ENCODE measurements at regions not wholly inside any gene's neighbourhood (a gene's known extent, or its start where the extent isn't known, plus 50 kb on each side); places are given as distances from the start of the nearest gene placed in this dataset.

DNA sequence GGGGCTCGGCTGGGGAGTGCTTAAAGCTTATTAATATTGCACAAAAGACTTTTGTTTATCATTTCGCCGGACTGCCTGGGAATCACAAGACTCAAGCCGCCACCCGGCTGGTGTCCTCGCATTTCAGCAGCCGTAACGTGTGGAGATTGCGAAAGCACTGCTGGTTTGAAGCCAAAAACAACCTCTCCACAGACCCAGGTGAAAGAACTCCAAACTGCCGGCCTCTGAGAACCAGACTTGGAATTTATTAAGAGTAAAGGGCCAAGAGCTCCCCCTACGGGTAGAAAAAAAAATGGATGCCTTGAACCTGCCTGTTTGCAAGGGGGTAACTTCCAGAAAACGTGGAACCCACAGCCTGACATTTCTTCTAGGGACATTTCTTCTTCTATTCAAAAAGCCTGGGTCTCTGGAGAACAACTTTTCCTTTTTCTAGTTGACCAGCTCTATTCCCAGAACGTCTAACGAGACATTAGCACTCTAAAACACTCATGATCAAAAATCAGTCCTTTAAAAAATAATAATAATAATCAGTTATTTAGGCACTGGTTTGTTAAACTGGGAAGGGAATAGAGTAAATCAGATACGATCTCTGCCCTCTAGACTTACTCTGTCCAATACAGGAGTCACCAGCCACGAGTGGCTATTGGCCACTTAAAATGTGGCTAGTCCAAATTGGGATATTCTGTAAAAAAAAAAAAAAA, 216.3 kb downstream of the C1D start:
- H3K27me3 ChIP-seq: no peaks in the 10 kb centered on the region
- TF ChIP-seq, protein P1, sequence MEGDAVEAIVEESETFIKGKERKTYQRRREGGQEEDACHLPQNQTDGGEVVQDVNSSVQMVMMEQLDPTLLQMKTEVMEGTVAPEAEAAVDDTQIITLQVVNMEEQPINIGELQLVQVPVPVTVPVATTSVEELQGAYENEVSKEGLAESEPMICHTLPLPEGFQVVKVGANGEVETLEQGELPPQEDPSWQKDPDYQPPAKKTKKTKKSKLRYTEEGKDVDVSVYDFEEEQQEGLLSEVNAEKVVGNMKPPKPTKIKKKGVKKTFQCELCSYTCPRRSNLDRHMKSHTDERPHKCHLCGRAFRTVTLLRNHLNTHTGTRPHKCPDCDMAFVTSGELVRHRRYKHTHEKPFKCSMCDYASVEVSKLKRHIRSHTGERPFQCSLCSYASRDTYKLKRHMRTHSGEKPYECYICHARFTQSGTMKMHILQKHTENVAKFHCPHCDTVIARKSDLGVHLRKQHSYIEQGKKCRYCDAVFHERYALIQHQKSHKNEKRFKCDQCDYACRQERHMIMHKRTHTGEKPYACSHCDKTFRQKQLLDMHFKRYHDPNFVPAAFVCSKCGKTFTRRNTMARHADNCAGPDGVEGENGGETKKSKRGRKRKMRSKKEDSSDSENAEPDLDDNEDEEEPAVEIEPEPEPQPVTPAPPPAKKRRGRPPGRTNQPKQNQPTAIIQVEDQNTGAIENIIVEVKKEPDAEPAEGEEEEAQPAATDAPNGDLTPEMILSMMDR (IDR thresholded peaks at IDR 0.05 in 4 of 5, conservative IDR thresholded peaks at IDR 0.05 in 1 of 5): peak; percentile 59 to 78 (median 62)
- no peak for TF ChIP-seq POLR2A (IDR thresholded peaks at IDR 0.05)
- DNase-seq (peak; percentile 64 to 82), ATAC-seq (peak; percentile 90 to 98)
- peaks cover 6 to 7% of the 10 kb centered on the region in 2 donors for H3K4me1 ChIP-seq
- H3K27ac ChIP-seq: no peak overlapping the region
- H3K9me3 ChIP-seq: no peaks in the 10 kb centered on the region
- H3K4me3 ChIP-seq: peak overlapping the region; percentile 8 to 28 (median 14)
- H3K36me3 ChIP-seq: no peaks in the 10 kb centered on the region
- intact Hi-C loops (cut with DNase I; ENCODE audit: low total_unique reads) (loop anchor here (1.0 to 10.0 kb wide), 6 partner anchors 172 to 1822 kb away; no protein-coding TSS in a partner anchor), in situ Hi-C loops (cut with MboI; ENCODE audit: low sequenced_read_pairs in 4 of 4) (loop anchor here in 3 of 4 donors (5.0 to 25.0 kb wide), 3 partner anchors 1259 to 1419 kb away; partner anchors contain the start of gene MEIS1 (in 2 of the 3))

- intact Hi-C loops (cut with DNase I; ENCODE audit: low total_unique reads): loop anchor here (10.0 kb wide), 4 partner anchors 174 to 1824 kb away; no protein-coding TSS in a partner anchor
- no peaks in the 10 kb centered on the region for H3K9me3 ChIP-seq
- no peaks in the 10 kb centered on the region for H3K27me3 ChIP-seq
- TF ChIP-seq, protein P1 (IDR thresholded peaks at IDR 0.05 in 4 of 5, conservative IDR thresholded peaks at IDR 0.05 in 1 of 5): no peak
- no peak for TF ChIP-seq POLR2A (IDR thresholded peaks at IDR 0.05)
- no peaks in the 10 kb centered on the region for H3K36me3 ChIP-seq
- no peak overlapping the region for H3K4me3 ChIP-seq
- peaks cover 6 to 7% of the 10 kb centered on the region in 2 donors for H3K4me1 ChIP-seq
- ATAC-seq (no peak), DNase-seq (no peak)
- in situ Hi-C loops (cut with MboI; ENCODE audit: low sequenced_read_pairs in 4 of 4): loop anchor here in 3 of 4 donors (5.0 to 25.0 kb wide), 3 partner anchors 1261 to 1421 kb away; partner anchors contain the start of gene MEIS1 (in 2 of the 3)
- H3K27ac ChIP-seq: no peak overlapping the region
Observed at GRCh38 chr2:67848551-67849285, 214.1 kb downstream of the C1D start.

- in situ Hi-C loops (cut with MboI; ENCODE audit: low sequenced_read_pairs in 4 of 4) (no loop called here), intact Hi-C loops (cut with DNase I; ENCODE audit: low total_unique reads) (no loop called here)
- no peaks in the 10 kb centered on the region for H3K9me3 ChIP-seq
- no peak overlapping the region for H3K4me3 ChIP-seq
- no peak overlapping the region for H3K27ac ChIP-seq
- no peak for DNase-seq
- H3K27me3 ChIP-seq: no peaks in the 10 kb centered on the region
- H3K36me3 ChIP-seq: no peaks in the 10 kb centered on the region
- TF ChIP-seq POLR2A (IDR thresholded peaks at IDR 0.05): no peak
- TF ChIP-seq, protein P1 (IDR thresholded peaks at IDR 0.05 in 4 of 5, conservative IDR thresholded peaks at IDR 0.05 in 1 of 5): no peak
- no peak for ATAC-seq
- peaks cover 1 to 5% of the 10 kb centered on the region in 2 donors for H3K4me1 ChIP-seq
Observed at GRCh38 chr2:67851016-67851415, 211.8 kb downstream of the C1D start.

DNA sequence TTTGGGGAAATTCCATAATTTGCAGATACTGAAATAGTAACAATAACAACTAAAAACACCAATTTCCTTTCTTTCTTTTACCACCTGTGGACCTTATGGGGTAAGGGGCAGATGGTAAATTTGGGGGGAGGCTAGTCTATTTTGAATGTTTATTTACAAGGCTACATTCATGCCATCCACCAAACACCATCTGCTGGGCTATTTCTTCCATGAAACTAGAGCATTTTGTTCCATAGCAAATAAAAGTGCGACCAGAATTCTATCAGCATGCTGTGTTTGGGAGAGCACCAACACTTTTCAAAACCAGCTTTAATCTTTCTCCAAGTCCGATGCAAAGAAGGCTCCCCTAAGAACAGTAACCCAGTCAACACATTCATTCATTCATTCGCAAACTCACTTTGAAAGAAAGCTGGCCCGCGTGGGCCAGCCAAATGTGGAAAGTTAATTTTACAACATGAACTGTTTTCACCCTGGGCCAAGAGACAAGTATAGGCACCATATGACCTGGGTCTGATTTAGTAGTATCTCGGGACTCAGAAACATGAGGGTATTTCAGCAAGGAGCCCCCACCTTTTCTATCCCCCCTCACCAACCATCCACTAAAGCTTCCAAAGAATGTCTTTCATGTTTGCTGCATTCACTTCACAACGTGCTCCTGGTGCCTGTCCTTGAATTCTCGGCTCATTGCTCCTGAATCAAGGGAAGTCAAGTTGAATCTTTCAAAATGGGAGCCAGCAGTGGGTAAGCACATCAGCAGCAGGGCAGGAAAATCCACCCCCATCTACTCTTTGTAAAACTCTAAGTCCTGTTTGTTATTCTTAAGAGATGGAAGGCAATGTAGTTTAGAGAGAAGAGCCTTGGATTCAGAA, 210.6 kb downstream of the C1D start:
- DNase-seq (no peak), ATAC-seq (no peak)
- in situ Hi-C loops (cut with MboI; ENCODE audit: low sequenced_read_pairs in 4 of 4): no loop called here
- Histone ChIP-seq H3K9me3 (no peaks in the 10 kb centered on the region), H3K4me1 (no peaks in the 10 kb centered on the region), H3K27ac (no peak overlapping the region), H3K27me3 (no peaks in the 10 kb centered on the region), H3K4me3 (no peak overlapping the region), H3K36me3 (no peaks in the 10 kb centered on the region)
- intact Hi-C loops (cut with DNase I; ENCODE audit: low total_unique reads): no loop called here
- TF ChIP-seq, protein P1 (IDR thresholded peaks at IDR 0.05 in 4 of 5, conservative IDR thresholded peaks at IDR 0.05 in 1 of 5): no peak
- TF ChIP-seq POLR2A (IDR thresholded peaks at IDR 0.05): no peak

Data from gastrocnemius medialis (tissue), 4 donors.